B cell (primary cell): ENCODE measurements at regions not wholly inside any gene's neighbourhood (a gene's known extent, or its start where the extent isn't known, plus 50 kb on each side); places are given as distances from the start of the nearest gene placed in this dataset.

Experiments used
- ATAC-seq: fragments of 200-7000 bp; cut with Tn5 transposase; one replicate; pipeline ENCODE4 v1.10.0; 2021; ENCODE audit warnings: low read depth, mild to moderate bottlenecking, moderate number of reproducible peaks, moderate library complexity
- CTCF ChIA-PET: fragments of 350-600 bp; sonication (Branson Sonifier 250); formaldehyde crosslinking; loops from one replicate; lab custom pipeline; 2021; ENCODE audit warnings: antibody characterized with exemption, inconsistent platforms; lab: Charles Lee
- POLR2A ChIA-PET: fragments of 350-600 bp; sonication (Branson Sonifier 250); formaldehyde crosslinking; loops from one replicate; lab custom pipeline; 2021; ENCODE audit warnings: antibody characterized with exemption; lab: Charles Lee
- DNase-seq: peaks from one replicate; pipeline ENCODE4 v3.0.0; 2013
- H2AFZ ChIP-seq: 2 replicates; pipeline ENCODE4 v1.6.1; 2012; ENCODE audit warnings: mild to moderate bottlenecking, low read depth, low read length; ENCODE audit not compliant: insufficient read depth, poor library complexity, severe bottlenecking
- H3K27ac ChIP-seq, 2 donors: 1 replicate in 1 of 2; 2 replicates in 1 of 2; pipeline ENCODE4 v1.5.1; 2012 to 2013; ENCODE audit warnings: low read length in 2 of 2, mild to moderate bottlenecking in 2 of 2, moderate library complexity in 1 of 2
- H3K27me3 ChIP-seq, 4 experiments: fragments of 200-600 bp in 1 of 4; sonication (generic) in 1 of 4; replicated peaks in 1 of 4; 1 replicate in 2 of 4; 2 replicates in 2 of 4; pipeline versions ENCODE4 v1.6.1 to v1.7.0; 2013 to 2016; ENCODE audit warnings: low read length in 3 of 4, mild to moderate bottlenecking in 2 of 4, mixed read lengths in 1 of 4, moderate library complexity in 1 of 4; ENCODE audit not compliant: insufficient read depth in 4 of 4, control insufficient read depth in 3 of 4; ENCODE audit errors: control extremely low read depth in 1 of 4
- H3K36me3 ChIP-seq, 2 experiments: replicated peaks in 1 of 2; 1 replicate in 1 of 2; 2 replicates in 1 of 2; pipeline versions ENCODE4 v1.6.1 to v1.7.1; 2013; ENCODE audit warnings: low read length in 1 of 2; ENCODE audit not compliant: insufficient read depth in 2 of 2, control insufficient read depth in 1 of 2; ENCODE audit errors: control extremely low read depth in 1 of 2, extremely low read depth in 1 of 2
- H3K4me1 ChIP-seq, 2 donors: fragments of 200-600 bp in 1 of 2; sonication (generic) in 1 of 2; 1 replicate in 1 of 2; 2 replicates in 1 of 2; pipeline versions ENCODE4 v1.5.1 to v1.6.1; 2013 to 2017; ENCODE audit warnings: low read length in 2 of 2; ENCODE audit not compliant: control insufficient read depth in 2 of 2, insufficient read depth in 2 of 2
- H3K4me2 ChIP-seq: replicated peaks from 2 replicates; pipeline ENCODE3; 2012; ENCODE audit warnings: mild to moderate bottlenecking, low read depth, low read length; ENCODE audit not compliant: poor library complexity, severe bottlenecking
- H3K4me3 ChIP-seq, 5 experiments: fragments of 200-600 bp in 1 of 5; sonication (generic) in 1 of 5; 1 replicate in 3 of 5; 2 replicates in 2 of 5; pipeline versions ENCODE4 v1.5.1 to v1.7.0; 2011 to 2016; ENCODE audit warnings: low read length in 4 of 5, mild to moderate bottlenecking in 4 of 5, low read depth in 2 of 5, control low read depth in 1 of 5, moderate library complexity in 1 of 5; ENCODE audit not compliant: insufficient read depth in 1 of 5; ENCODE audit errors: control extremely low read depth in 1 of 5, extremely low read depth in 1 of 5
- H3K79me2 ChIP-seq: fragments of 200-600 bp; sonication (generic); one replicate; pipeline ENCODE4 v1.6.0; 2016; ENCODE audit warnings: low read length; ENCODE audit not compliant: control insufficient read depth, insufficient read depth
- H3K9ac ChIP-seq: fragments of 200-600 bp; sonication (generic); 2 replicates; pipeline ENCODE4 v1.6.1; 2017; ENCODE audit warnings: mild to moderate bottlenecking, low read length, moderate library complexity
- H3K9me3 ChIP-seq, 3 donors: one replicate each; pipeline versions ENCODE4 v1.6.1 to v1.7.1; 2013; ENCODE audit warnings: low read length in 2 of 3; ENCODE audit not compliant: control insufficient read depth in 2 of 3, insufficient read depth in 1 of 3; ENCODE audit errors: control extremely low read depth in 1 of 3
- H4K20me1 ChIP-seq: 2 replicates; pipeline ENCODE4 v1.6.0; 2012; ENCODE audit warnings: mild to moderate bottlenecking, low read length; ENCODE audit not compliant: insufficient read depth, control insufficient read depth, poor library complexity, severe bottlenecking
- H3K27ac Mint-ChIP-seq: one replicate; pipeline ENCODE4 v1.8.0; 2021; ENCODE audit warnings: mixed read lengths
- H3K27me3 Mint-ChIP-seq: one replicate; pipeline ENCODE4 v1.8.0; 2021; ENCODE audit warnings: mixed read lengths
- H3K4me1 Mint-ChIP-seq: one replicate; pipeline ENCODE4 v1.8.0; 2021; ENCODE audit warnings: mixed read lengths
- H3K4me3 Mint-ChIP-seq: one replicate; pipeline ENCODE4 v1.8.0; 2021; ENCODE audit warnings: mixed read lengths
- H3K9me3 Mint-ChIP-seq: one replicate; pipeline ENCODE4 v1.8.0; 2022; ENCODE audit warnings: mixed read lengths; ENCODE audit not compliant: insufficient read depth
- EZH2 ChIP-seq: IDR thresholded peaks from 2 replicates; pipeline ENCODE4 v1.6.1; 2012; ENCODE audit warnings: borderline replicate concordance, low read depth, mild to moderate bottlenecking, moderate library complexity, low read length; ENCODE audit not compliant: insufficient read depth, poor library complexity, severe bottlenecking
- WGBS: methylation state at CpG from one replicate; pipeline ENCODE4 v1.1.5; 2013; ENCODE audit warnings: missing lambda C conversion rate; ENCODE audit not compliant: insufficient coverage; 5-methylcytosine and 5-hydroxymethylcytosine counted together
- intact Hi-C: fragments of 100-400 bp; cut with micrococcal nuclease; formaldehyde crosslinking; loops from one replicate; pipeline ENCODE4 v1.10.0; 2022
- TF ChIP-seq, protein P1 (sequence below): fragments of 200-600 bp; IDR thresholded peaks from one replicate; pipeline ENCODE4 v1.8.0; 2022; ENCODE audit warnings: antibody characterized with exemption, mild to moderate bottlenecking

DNA sequence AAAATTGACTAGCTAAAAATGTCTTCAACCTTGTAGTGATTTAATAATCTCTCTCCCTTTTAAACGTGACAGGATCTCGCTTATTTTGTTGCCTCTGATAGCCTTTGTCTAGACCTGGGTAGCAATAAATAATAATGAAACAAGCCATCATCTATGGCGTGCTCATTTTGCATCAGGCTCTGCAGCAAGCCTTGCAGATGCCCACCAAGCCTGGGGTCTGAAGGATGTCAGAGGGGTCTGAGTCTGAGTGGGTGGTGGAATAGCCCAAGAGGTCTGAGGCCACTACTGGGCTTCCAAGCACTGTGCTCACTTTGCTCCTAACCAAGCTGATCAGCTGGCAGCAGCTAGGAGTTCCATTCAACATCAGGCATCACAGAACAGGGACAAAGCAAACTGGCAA, 109.4 kb downstream of the GYPC start:
- Histone ChIP-seq H2AFZ (no peak overlapping the region), H3K27ac (no peak overlapping the region), H3K4me3 (no peak overlapping the region), H3K36me3 (no peaks in the 10 kb centered on the region), H3K4me1 (peaks cover 4 to 8% of the 10 kb centered on the region in 2 donors), H3K79me2 (no peaks in the 10 kb centered on the region), H3K4me2 (no peak overlapping the region), H3K27me3 (peaks cover 0 to 12% (median 0%) of the 10 kb centered on the region in 4 experiments), H4K20me1 (no peaks in the 10 kb centered on the region), H3K9me3 (no peaks in the 10 kb centered on the region), H3K9ac (no peak overlapping the region)
- ATAC-seq (no peak), DNase-seq (no peak)
- H3K4me3 Mint-ChIP-seq, result no peak overlapping the region
- peaks cover 10% of the 10 kb centered on the region for H3K4me1 Mint-ChIP-seq
- intact Hi-C loops, result no loop called here
- ChIA-PET POLR2A (no interaction called here), CTCF (interaction anchor here (0.9 kb wide), 1 partner anchor 12 kb away, joined by 3 read pairs; no protein-coding TSS in a partner anchor)
- no peak for TF ChIP-seq EZH2
- TF ChIP-seq, protein P1, sequence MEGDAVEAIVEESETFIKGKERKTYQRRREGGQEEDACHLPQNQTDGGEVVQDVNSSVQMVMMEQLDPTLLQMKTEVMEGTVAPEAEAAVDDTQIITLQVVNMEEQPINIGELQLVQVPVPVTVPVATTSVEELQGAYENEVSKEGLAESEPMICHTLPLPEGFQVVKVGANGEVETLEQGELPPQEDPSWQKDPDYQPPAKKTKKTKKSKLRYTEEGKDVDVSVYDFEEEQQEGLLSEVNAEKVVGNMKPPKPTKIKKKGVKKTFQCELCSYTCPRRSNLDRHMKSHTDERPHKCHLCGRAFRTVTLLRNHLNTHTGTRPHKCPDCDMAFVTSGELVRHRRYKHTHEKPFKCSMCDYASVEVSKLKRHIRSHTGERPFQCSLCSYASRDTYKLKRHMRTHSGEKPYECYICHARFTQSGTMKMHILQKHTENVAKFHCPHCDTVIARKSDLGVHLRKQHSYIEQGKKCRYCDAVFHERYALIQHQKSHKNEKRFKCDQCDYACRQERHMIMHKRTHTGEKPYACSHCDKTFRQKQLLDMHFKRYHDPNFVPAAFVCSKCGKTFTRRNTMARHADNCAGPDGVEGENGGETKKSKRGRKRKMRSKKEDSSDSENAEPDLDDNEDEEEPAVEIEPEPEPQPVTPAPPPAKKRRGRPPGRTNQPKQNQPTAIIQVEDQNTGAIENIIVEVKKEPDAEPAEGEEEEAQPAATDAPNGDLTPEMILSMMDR, result no peak
- WGBS, result no CpG with 5 or more reads among the region's 3 CpGs
- H3K27me3 Mint-ChIP-seq, result peaks cover 37% of the 10 kb centered on the region
- no peak overlapping the region for H3K27ac Mint-ChIP-seq
- no peaks in the 10 kb centered on the region for H3K9me3 Mint-ChIP-seq

DNA sequence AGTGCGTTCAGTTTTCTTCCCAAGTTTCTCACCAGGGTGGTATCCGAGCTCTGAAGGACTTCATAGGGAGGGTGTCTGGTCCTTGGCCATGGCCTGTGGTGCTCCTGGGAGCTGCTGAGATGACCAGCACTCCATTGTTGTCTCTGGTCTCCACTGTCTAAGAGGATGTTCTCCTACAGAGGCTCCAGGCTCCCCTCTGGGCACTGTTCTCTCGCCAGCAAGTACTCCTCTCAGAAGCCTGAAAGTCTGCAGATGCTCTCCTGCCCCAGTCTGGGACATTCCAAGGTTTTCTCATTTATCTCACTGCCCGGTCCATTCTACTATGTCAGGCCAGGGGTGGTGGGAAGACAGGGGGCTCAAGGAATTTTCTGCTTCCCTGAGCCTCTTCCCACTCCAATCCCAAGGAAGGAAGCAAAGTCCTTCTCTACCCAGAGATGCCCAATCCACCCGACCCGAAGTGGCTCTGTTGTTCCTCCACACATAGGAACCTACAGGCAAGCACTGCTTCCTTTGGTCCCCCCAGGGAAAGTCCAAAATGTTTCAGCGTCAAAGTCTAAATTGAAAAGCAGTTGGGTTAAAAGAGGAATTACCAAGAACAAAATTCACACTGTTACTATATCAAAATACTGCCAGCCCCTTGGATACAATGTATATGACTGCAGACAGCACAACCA, 110.5 kb downstream of the GYPC start:
- ChIA-PET POLR2A (no interaction called here), CTCF (no interaction called here)
- H3K4me3 Mint-ChIP-seq, result no peak overlapping the region
- no peak overlapping the region for H3K4me2 ChIP-seq
- H3K4me1 Mint-ChIP-seq, result peaks cover 10% of the 10 kb centered on the region
- H3K4me1 ChIP-seq, result peaks cover 4 to 8% of the 10 kb centered on the region in 2 donors
- intact Hi-C loops, result no loop called here
- H3K27me3 ChIP-seq, result peaks cover 0 to 12% (median 0%) of the 10 kb centered on the region in 4 experiments
- 54% methylated on average over 2 of the region's 7 CpGs for WGBS
- DNase-seq, result no peak
- H3K4me3 ChIP-seq, result no peak overlapping the region
- no peaks in the 10 kb centered on the region for H3K9me3 Mint-ChIP-seq
- no peak for ATAC-seq
- no peak overlapping the region for H3K9ac ChIP-seq
- no peaks in the 10 kb centered on the region for H4K20me1 ChIP-seq
- H2AFZ ChIP-seq, result no peak overlapping the region
- no peak for TF ChIP-seq EZH2
- TF ChIP-seq, protein P1, result no peak
- H3K27ac Mint-ChIP-seq, result no peak overlapping the region
- no peaks in the 10 kb centered on the region for H3K36me3 ChIP-seq
- no peak overlapping the region for H3K27ac ChIP-seq
- no peaks in the 10 kb centered on the region for H3K79me2 ChIP-seq
- no peaks in the 10 kb centered on the region for H3K9me3 ChIP-seq
- peaks cover 37% of the 10 kb centered on the region for H3K27me3 Mint-ChIP-seq
